Nephron (organoid): ENCODE measurements at regions not wholly inside any gene's neighbourhood (a gene's known extent, or its start where the extent isn't known, plus 50 kb on each side); places are given as distances from the start of the nearest gene placed in this dataset.

ENCODE experiments used
- H3K27ac Mint-ChIP-seq, 3 experiments: 2 replicates each; pipeline ENCODE4 v1.8.0; 2020; ENCODE audit warnings: mixed read lengths in 3 of 3, mild to moderate bottlenecking in 2 of 3, moderate library complexity in 1 of 3
- H3K27me3 Mint-ChIP-seq: 2 replicates; pipeline ENCODE4 v1.8.0; 2021; ENCODE audit warnings: low read depth, mild to moderate bottlenecking, moderate library complexity, mixed read lengths
- H3K36me3 Mint-ChIP-seq: 2 replicates; pipeline ENCODE4 v1.8.0; 2020; ENCODE audit warnings: low read depth, mixed read lengths
- H3K4me1 Mint-ChIP-seq: 2 replicates; pipeline ENCODE4 v1.8.0; 2020; ENCODE audit warnings: mixed read lengths
- H3K4me3 Mint-ChIP-seq, 3 experiments: 2 replicates each; pipeline ENCODE4 v1.8.0; 2020; ENCODE audit warnings: mild to moderate bottlenecking in 3 of 3, mixed read lengths in 3 of 3, moderate library complexity in 2 of 3
- H3K9me3 Mint-ChIP-seq: 2 replicates; pipeline ENCODE4 v1.8.0; 2020; ENCODE audit warnings: mixed read lengths
- CTCF ChIP-seq, 3 experiments: fragments of 200-600 bp; sonication (generic); IDR thresholded peaks; one replicate each; pipeline ENCODE4 v1.5.0; 2021; ENCODE audit warnings: antibody characterized with exemption in 3 of 3; ENCODE audit not compliant: unreplicated experiment in 3 of 3

GRCh38 chr3:191997579-191998268, 536.8 kb downstream of the PYDC2 start:
- no peak for TF ChIP-seq CTCF (IDR thresholded peaks at IDR 0.05; ENCODE audit: unreplicated experiment in 3 of 3)
- Mint-ChIP-seq H3K4me3 (no peak overlapping the region), H3K27me3 (no peaks in the 10 kb centered on the region), H3K9me3 (peaks cover 33% of the 10 kb centered on the region), H3K27ac (no peak overlapping the region), H3K4me1 (no peaks in the 10 kb centered on the region), H3K36me3 (no peaks in the 10 kb centered on the region)

- Mint-ChIP-seq H3K27ac (no peak overlapping the region), H3K36me3 (no peaks in the 10 kb centered on the region), H3K4me3 (no peak overlapping the region), H3K9me3 (peaks cover 3% of the 10 kb centered on the region), H3K4me1 (no peaks in the 10 kb centered on the region), H3K27me3 (no peaks in the 10 kb centered on the region)
- TF ChIP-seq CTCF (IDR thresholded peaks at IDR 0.05; ENCODE audit: unreplicated experiment in 3 of 3) = no peak
Measured at GRCh38 chr3:192001218-192001617, 540.3 kb downstream of the PYDC2 start.

- H3K27ac Mint-ChIP-seq = no peak overlapping the region
- H3K27me3 Mint-ChIP-seq = no peaks in the 10 kb centered on the region
- no peaks in the 10 kb centered on the region for H3K36me3 Mint-ChIP-seq
- no peak for TF ChIP-seq CTCF (IDR thresholded peaks at IDR 0.05; ENCODE audit: unreplicated experiment in 3 of 3)
- no peak overlapping the region for H3K4me3 Mint-ChIP-seq
- H3K4me1 Mint-ChIP-seq = no peaks in the 10 kb centered on the region
- H3K9me3 Mint-ChIP-seq = no peaks in the 10 kb centered on the region
Measured at GRCh38 chr3:192005989-192006388, 545.0 kb downstream of the PYDC2 start.

GRCh38 chr3:192009903-192010302, 548.9 kb downstream of the PYDC2 start:
- Mint-ChIP-seq H3K27me3 (no peaks in the 10 kb centered on the region), H3K9me3 (peaks cover 8% of the 10 kb centered on the region), H3K4me1 (no peaks in the 10 kb centered on the region), H3K27ac (no peak overlapping the region), H3K36me3 (no peaks in the 10 kb centered on the region), H3K4me3 (no peak overlapping the region)
- no peak for TF ChIP-seq CTCF (IDR thresholded peaks at IDR 0.05; ENCODE audit: unreplicated experiment in 3 of 3)

- Mint-ChIP-seq H3K36me3 (no peaks in the 10 kb centered on the region), H3K4me1 (no peaks in the 10 kb centered on the region), H3K27ac (no peak overlapping the region), H3K9me3 (peaks cover 8% of the 10 kb centered on the region), H3K4me3 (no peak overlapping the region), H3K27me3 (no peaks in the 10 kb centered on the region)
- TF ChIP-seq CTCF (IDR thresholded peaks at IDR 0.05; ENCODE audit: unreplicated experiment in 3 of 3) = no peak
Measured at GRCh38 chr3:192010490-192010889, 549.5 kb downstream of the PYDC2 start.

GRCh38 chr3:192011137-192011536, 550.2 kb downstream of the PYDC2 start:
- no peak for TF ChIP-seq CTCF (IDR thresholded peaks at IDR 0.05; ENCODE audit: unreplicated experiment in 3 of 3)
- H3K27me3 Mint-ChIP-seq = no peaks in the 10 kb centered on the region
- no peak overlapping the region for H3K27ac Mint-ChIP-seq
- no peaks in the 10 kb centered on the region for H3K4me1 Mint-ChIP-seq
- no peaks in the 10 kb centered on the region for H3K36me3 Mint-ChIP-seq
- H3K9me3 Mint-ChIP-seq = peaks cover 8% of the 10 kb centered on the region
- H3K4me3 Mint-ChIP-seq = no peak overlapping the region
